ENCODE measurements at regions not wholly inside any gene's neighbourhood (a gene's known extent, or its start where the extent isn't known, plus 50 kb on each side); places are given as distances from the start of the nearest gene placed in this dataset.

DNA sequence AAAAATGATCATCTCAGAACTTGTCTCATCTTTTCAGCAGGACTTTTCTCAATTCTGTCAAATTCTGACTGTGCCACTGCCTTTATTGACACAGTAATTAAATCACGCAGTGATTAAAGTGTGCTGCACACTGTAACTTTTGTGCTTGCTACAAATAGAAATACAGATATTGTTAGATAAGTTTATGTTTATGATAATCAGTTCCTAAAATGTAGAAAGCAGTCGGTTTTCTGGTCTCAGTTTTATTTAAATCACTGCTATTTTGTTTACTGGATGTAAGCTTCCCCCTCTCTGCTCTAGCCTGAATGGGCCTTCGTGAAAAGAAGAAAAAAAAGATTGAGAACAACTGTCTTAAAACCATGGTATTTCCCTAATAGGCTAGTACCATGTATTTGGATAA is 258.8 kb upstream of the STARD13 start:
- POLR2A ChIA-PET = no interaction called here
- no peaks in the 10 kb centered on the region for H3K9me3 ChIP-seq (ENCODE audit: control extremely low read depth in 1 of 5, control insufficient read depth in 4 of 5, insufficient read depth in 2 of 5, low read depth in 1 of 5, low read length in 4 of 5)
- CTCF ChIA-PET = interaction anchor here (0.7 to 1.8 kb wide), 2 partner anchors 180 to 330 kb away, joined by 3 to 5 read pairs; no protein-coding TSS in a partner anchor
- WGBS (ENCODE audit: insufficient coverage) = 73% methylated on average over 2 of the region's 3 CpGs
- peaks cover 18 to 41% (median 27%) of the 10 kb centered on the region in 4 experiments for H3K4me1 ChIP-seq (ENCODE audit: control extremely low read depth in 1 of 4, control insufficient read depth in 4 of 4, insufficient read depth in 4 of 4, low read length in 3 of 4)
- DNase-seq = no peak
- H3K27me3 ChIP-seq (replicated peaks in 2 of 5; ENCODE audit: control insufficient read depth in 4 of 5, insufficient read depth in 5 of 5, low read length in 4 of 5) = no peaks in the 10 kb centered on the region
- H3K4me3 ChIP-seq (ENCODE audit: control insufficient read depth in 1 of 7, extremely low read depth in 1 of 7, insufficient read depth in 4 of 7, low read depth in 2 of 7, low read length in 6 of 7) = no peak overlapping the region
- H3K36me3 ChIP-seq (ENCODE audit: control insufficient read depth in 4 of 4, insufficient read depth in 4 of 4, low read length in 3 of 4) = no peaks in the 10 kb centered on the region
- H3K27ac ChIP-seq (ENCODE audit: insufficient read depth in 1 of 2, low read depth in 1 of 2, low read length in 2 of 2, poor library complexity in 1 of 2, severe bottlenecking in 2 of 2) = peak overlapping the region in 1 of 2 experiments; percentile 100

GRCh38 chr13:33545492-33545891 is 259.9 kb upstream of the STARD13 start:
- DNase-seq = no peak
- Histone ChIP-seq H3K27ac (ENCODE audit: insufficient read depth in 1 of 2, low read depth in 1 of 2, low read length in 2 of 2, poor library complexity in 1 of 2, severe bottlenecking in 2 of 2) (no peak overlapping the region), H3K4me1 (ENCODE audit: control extremely low read depth in 1 of 4, control insufficient read depth in 4 of 4, insufficient read depth in 4 of 4, low read length in 3 of 4) (peaks cover 18 to 36% (median 26%) of the 10 kb centered on the region in 4 experiments), H3K9me3 (ENCODE audit: control extremely low read depth in 1 of 5, control insufficient read depth in 4 of 5, insufficient read depth in 2 of 5, low read depth in 1 of 5, low read length in 4 of 5) (no peaks in the 10 kb centered on the region), H3K4me3 (ENCODE audit: control insufficient read depth in 1 of 7, extremely low read depth in 1 of 7, insufficient read depth in 4 of 7, low read depth in 2 of 7, low read length in 6 of 7) (no peak overlapping the region), H3K27me3 (replicated peaks in 2 of 5; ENCODE audit: control insufficient read depth in 4 of 5, insufficient read depth in 5 of 5, low read length in 4 of 5) (no peaks in the 10 kb centered on the region), H3K36me3 (ENCODE audit: control insufficient read depth in 4 of 4, insufficient read depth in 4 of 4, low read length in 3 of 4) (no peaks in the 10 kb centered on the region)
- ChIA-PET CTCF (no interaction called here), POLR2A (no interaction called here)
- 100% methylated on average over 2 of the region's 3 CpGs for WGBS (ENCODE audit: insufficient coverage)

DNA sequence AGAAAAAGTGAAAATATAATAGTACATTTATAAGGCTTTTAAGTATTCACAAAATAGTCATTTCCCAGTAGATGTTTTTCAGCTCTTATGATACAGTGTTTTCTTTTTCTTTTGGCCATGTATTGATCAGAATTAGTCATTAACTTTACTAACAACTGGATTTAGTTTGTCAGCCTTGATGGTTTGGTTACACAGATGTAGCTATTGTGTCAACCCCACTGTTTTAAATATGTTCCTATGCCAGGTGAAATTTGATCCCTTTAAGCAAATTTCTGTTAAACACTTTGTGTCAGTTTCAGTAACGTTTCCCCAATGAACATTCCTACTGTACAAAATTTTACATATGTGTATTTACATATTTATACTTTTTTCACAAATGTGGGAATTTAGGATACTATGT is 261.5 kb upstream of the STARD13 start:
- POLR2A ChIA-PET = no interaction called here
- no CpG with 5 or more reads among the region's 1 CpG for WGBS (ENCODE audit: insufficient coverage)
- no peaks in the 10 kb centered on the region for H3K27me3 ChIP-seq (replicated peaks in 2 of 5; ENCODE audit: control insufficient read depth in 4 of 5, insufficient read depth in 5 of 5, low read length in 4 of 5)
- no peak overlapping the region for H3K27ac ChIP-seq (ENCODE audit: insufficient read depth in 1 of 2, low read depth in 1 of 2, low read length in 2 of 2, poor library complexity in 1 of 2, severe bottlenecking in 2 of 2)
- peaks cover 11 to 20% (median 16%) of the 10 kb centered on the region in 4 experiments for H3K4me1 ChIP-seq (ENCODE audit: control extremely low read depth in 1 of 4, control insufficient read depth in 4 of 4, insufficient read depth in 4 of 4, low read length in 3 of 4)
- H3K36me3 ChIP-seq (ENCODE audit: control insufficient read depth in 4 of 4, insufficient read depth in 4 of 4, low read length in 3 of 4) = no peaks in the 10 kb centered on the region
- H3K9me3 ChIP-seq (ENCODE audit: control extremely low read depth in 1 of 5, control insufficient read depth in 4 of 5, insufficient read depth in 2 of 5, low read depth in 1 of 5, low read length in 4 of 5) = peaks cover 0 to 1% (median 0%) of the 10 kb centered on the region in 5 experiments
- no peak for DNase-seq
- CTCF ChIA-PET = interaction anchor here (0.6 kb wide), 2 partner anchors 248 to 644 kb away, joined by 3 read pairs; no protein-coding TSS in a partner anchor
- H3K4me3 ChIP-seq (ENCODE audit: control insufficient read depth in 1 of 7, extremely low read depth in 1 of 7, insufficient read depth in 4 of 7, low read depth in 2 of 7, low read length in 6 of 7) = no peak overlapping the region

DNA sequence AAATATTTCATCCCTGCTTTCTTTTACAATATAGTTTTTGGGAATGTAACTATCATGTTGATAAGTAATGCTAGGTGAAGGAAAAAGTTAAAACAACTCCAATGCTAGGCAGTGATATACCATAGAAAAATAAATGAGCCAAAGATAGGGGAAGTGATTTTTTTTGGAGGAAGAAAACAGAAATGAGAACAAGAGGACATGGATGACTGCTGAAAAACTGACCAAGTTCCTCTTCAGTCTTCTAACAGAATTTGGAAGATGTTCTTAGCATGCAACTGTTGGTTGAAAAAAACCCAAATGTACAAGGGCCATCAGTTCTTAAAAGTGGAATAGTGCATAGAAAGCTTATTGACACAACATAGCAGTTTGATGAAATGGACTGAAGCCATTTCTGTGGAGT is 262.5 kb upstream of the STARD13 start:
- H3K9me3 ChIP-seq (ENCODE audit: control extremely low read depth in 1 of 5, control insufficient read depth in 4 of 5, insufficient read depth in 2 of 5, low read depth in 1 of 5, low read length in 4 of 5) = peaks cover 0 to 1% (median 0%) of the 10 kb centered on the region in 5 experiments
- peaks cover 11 to 17% (median 12%) of the 10 kb centered on the region in 4 experiments for H3K4me1 ChIP-seq (ENCODE audit: control extremely low read depth in 1 of 4, control insufficient read depth in 4 of 4, insufficient read depth in 4 of 4, low read length in 3 of 4)
- H3K27me3 ChIP-seq (replicated peaks in 2 of 5; ENCODE audit: control insufficient read depth in 4 of 5, insufficient read depth in 5 of 5, low read length in 4 of 5) = no peaks in the 10 kb centered on the region
- no peak overlapping the region for H3K27ac ChIP-seq (ENCODE audit: insufficient read depth in 1 of 2, low read depth in 1 of 2, low read length in 2 of 2, poor library complexity in 1 of 2, severe bottlenecking in 2 of 2)
- DNase-seq = peak in 2 of 3 donors; percentile 41 to 42
- H3K4me3 ChIP-seq (ENCODE audit: control insufficient read depth in 1 of 7, extremely low read depth in 1 of 7, insufficient read depth in 4 of 7, low read depth in 2 of 7, low read length in 6 of 7) = no peak overlapping the region
- ChIA-PET POLR2A (no interaction called here), CTCF (no interaction called here)
- H3K36me3 ChIP-seq (ENCODE audit: control insufficient read depth in 4 of 4, insufficient read depth in 4 of 4, low read length in 3 of 4) = no peaks in the 10 kb centered on the region

GRCh38 chr13:33550276-33550675 is 264.7 kb upstream of the STARD13 start:
- ChIA-PET POLR2A (interaction anchor here (0.7 kb wide), 1 partner anchor 115 kb away, joined by 3 read pairs; no protein-coding TSS in a partner anchor), CTCF (no interaction called here)
- Histone ChIP-seq H3K36me3 (ENCODE audit: control insufficient read depth in 4 of 4, insufficient read depth in 4 of 4, low read length in 3 of 4) (no peaks in the 10 kb centered on the region), H3K4me3 (ENCODE audit: control insufficient read depth in 1 of 7, extremely low read depth in 1 of 7, insufficient read depth in 4 of 7, low read depth in 2 of 7, low read length in 6 of 7) (no peak overlapping the region), H3K9me3 (ENCODE audit: control extremely low read depth in 1 of 5, control insufficient read depth in 4 of 5, insufficient read depth in 2 of 5, low read depth in 1 of 5, low read length in 4 of 5) (peaks cover 0 to 1% (median 0%) of the 10 kb centered on the region in 5 experiments), H3K4me1 (ENCODE audit: control extremely low read depth in 1 of 4, control insufficient read depth in 4 of 4, insufficient read depth in 4 of 4, low read length in 3 of 4) (peaks cover 0 to 2% (median under 1%) of the 10 kb centered on the region in 4 experiments), H3K27me3 (replicated peaks in 2 of 5; ENCODE audit: control insufficient read depth in 4 of 5, insufficient read depth in 5 of 5, low read length in 4 of 5) (no peaks in the 10 kb centered on the region), H3K27ac (ENCODE audit: insufficient read depth in 1 of 2, low read depth in 1 of 2, low read length in 2 of 2, poor library complexity in 1 of 2, severe bottlenecking in 2 of 2) (no peak overlapping the region)
- DNase-seq = no peak
- 94% methylated on average over 3 of the region's 3 CpGs for WGBS (ENCODE audit: insufficient coverage)

- peaks cover 0 to 2% (median under 1%) of the 10 kb centered on the region in 4 experiments for H3K4me1 ChIP-seq (ENCODE audit: control extremely low read depth in 1 of 4, control insufficient read depth in 4 of 4, insufficient read depth in 4 of 4, low read length in 3 of 4)
- 100% methylated on average over 1 of the region's 2 CpGs for WGBS (ENCODE audit: insufficient coverage)
- ChIA-PET POLR2A (interaction anchor here (0.7 kb wide), 1 partner anchor 114 kb away, joined by 3 read pairs; no protein-coding TSS in a partner anchor), CTCF (no interaction called here)
- H3K36me3 ChIP-seq (ENCODE audit: control insufficient read depth in 4 of 4, insufficient read depth in 4 of 4, low read length in 3 of 4) = no peaks in the 10 kb centered on the region
- no peak overlapping the region for H3K27ac ChIP-seq (ENCODE audit: insufficient read depth in 1 of 2, low read depth in 1 of 2, low read length in 2 of 2, poor library complexity in 1 of 2, severe bottlenecking in 2 of 2)
- H3K27me3 ChIP-seq (replicated peaks in 2 of 5; ENCODE audit: control insufficient read depth in 4 of 5, insufficient read depth in 5 of 5, low read length in 4 of 5) = no peaks in the 10 kb centered on the region
- H3K4me3 ChIP-seq (ENCODE audit: control insufficient read depth in 1 of 7, extremely low read depth in 1 of 7, insufficient read depth in 4 of 7, low read depth in 2 of 7, low read length in 6 of 7) = no peak overlapping the region
- H3K9me3 ChIP-seq (ENCODE audit: control extremely low read depth in 1 of 5, control insufficient read depth in 4 of 5, insufficient read depth in 2 of 5, low read depth in 1 of 5, low read length in 4 of 5) = peaks cover 0 to 1% (median 0%) of the 10 kb centered on the region in 5 experiments
- DNase-seq = no peak
These were observed 265.3 kb upstream of the STARD13 start for GRCh38 chr13:33550885-33551284.

DNA sequence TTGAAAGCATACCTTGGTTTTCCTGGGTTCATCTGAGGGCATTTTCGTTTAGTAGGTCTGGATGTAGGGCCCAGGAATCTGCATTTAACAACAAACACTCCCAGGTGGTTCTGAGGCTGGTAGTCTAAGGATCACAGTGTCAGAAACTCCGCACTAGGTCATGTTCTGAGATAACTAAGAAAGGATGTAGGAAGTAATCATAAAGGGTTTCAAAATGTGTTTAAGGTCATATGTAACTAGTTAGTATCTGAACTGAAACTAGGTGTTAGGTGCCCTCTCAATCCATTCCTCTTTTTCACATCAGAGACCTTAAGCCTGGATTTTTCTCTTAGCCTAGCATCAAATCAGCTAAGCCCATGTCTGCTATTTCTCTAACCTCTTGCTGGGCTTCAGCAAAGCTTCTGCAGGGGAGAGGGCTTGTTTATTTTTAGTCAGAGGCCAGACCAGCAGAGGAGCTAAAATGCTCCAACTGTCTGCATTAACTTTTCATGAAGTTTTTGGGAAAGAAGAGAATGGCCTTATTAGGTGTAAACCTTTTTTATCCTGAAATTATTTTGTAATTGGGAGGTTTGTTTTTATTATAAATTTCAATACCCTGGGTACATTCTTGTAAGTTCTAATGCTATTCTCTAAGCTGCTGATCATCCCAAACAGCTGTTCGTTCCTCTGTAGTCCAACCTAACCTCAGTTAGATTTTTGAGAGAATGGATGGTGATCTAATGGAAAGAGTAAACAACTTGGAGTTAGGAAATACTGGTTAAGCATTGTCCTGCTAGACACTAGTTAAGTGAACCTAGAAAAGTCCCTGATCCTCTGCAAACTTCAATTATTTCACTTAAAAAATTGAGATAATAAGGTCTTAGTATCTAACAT is 262.8 kb upstream of the RFC3 start:
- CTCF ChIA-PET = no interaction called here

More for the DNA sequence above, 262.8 kb upstream of the RFC3 start:
- POLR2A ChIA-PET = no interaction called here
- Histone ChIP-seq H3K36me3 (ENCODE audit: control insufficient read depth in 4 of 4, insufficient read depth in 4 of 4, low read length in 3 of 4) (no peaks in the 10 kb centered on the region), H3K27ac (ENCODE audit: insufficient read depth in 1 of 2, low read depth in 1 of 2, low read length in 2 of 2, poor library complexity in 1 of 2, severe bottlenecking in 2 of 2) (no peak overlapping the region), H3K27me3 (replicated peaks in 2 of 5; ENCODE audit: control insufficient read depth in 4 of 5, insufficient read depth in 5 of 5, low read length in 4 of 5) (no peaks in the 10 kb centered on the region), H3K4me3 (ENCODE audit: control insufficient read depth in 1 of 7, extremely low read depth in 1 of 7, insufficient read depth in 4 of 7, low read depth in 2 of 7, low read length in 6 of 7) (no peak overlapping the region), H3K4me1 (ENCODE audit: control extremely low read depth in 1 of 4, control insufficient read depth in 4 of 4, insufficient read depth in 4 of 4, low read length in 3 of 4) (no peaks in the 10 kb centered on the region), H3K9me3 (ENCODE audit: control extremely low read depth in 1 of 5, control insufficient read depth in 4 of 5, insufficient read depth in 2 of 5, low read depth in 1 of 5, low read length in 4 of 5) (peaks cover 0 to 1% (median 0%) of the 10 kb centered on the region in 5 experiments)
- 100% methylated on average over 1 of the region's 3 CpGs for WGBS (ENCODE audit: insufficient coverage)
- DNase-seq = no peak
